Ecto neural progenitor cell (in vitro differentiated cells): ENCODE measurements at regions not wholly inside any gene's neighbourhood (a gene's known extent, or its start where the extent isn't known, plus 50 kb on each side); places are given as distances from the start of the nearest gene placed in this dataset.
"Not testable (repeated sequence)": the region's sequence is repeated elsewhere in the genome, so short reads cannot be mapped to it uniquely, and the experiment has no call there.

Experiments
- DNase-seq: peaks from one replicate; pipeline ENCODE4 v3.0.0-alpha.2; 2018; ENCODE audit warnings: low spot score

DNA sequence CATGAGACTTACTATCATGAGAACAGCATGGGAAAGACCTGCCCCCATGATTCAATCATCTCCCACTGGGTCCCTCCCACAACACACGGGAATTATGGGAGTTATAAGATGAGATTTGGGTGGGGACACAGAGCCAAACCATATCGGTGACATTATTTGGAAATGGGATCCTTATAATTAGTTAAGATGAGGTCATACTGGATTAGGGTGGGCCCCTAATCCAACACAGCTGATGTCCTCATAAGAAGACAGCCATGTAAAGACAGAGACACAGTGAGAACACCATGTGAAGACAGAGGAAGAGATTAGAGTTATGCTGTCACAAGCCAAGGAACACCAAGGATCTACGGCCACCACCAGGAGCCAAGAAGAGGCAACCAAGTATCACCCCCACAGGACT, 161.7 kb downstream of the SPTSSA start:
- DNase-seq: no peak

DNA sequence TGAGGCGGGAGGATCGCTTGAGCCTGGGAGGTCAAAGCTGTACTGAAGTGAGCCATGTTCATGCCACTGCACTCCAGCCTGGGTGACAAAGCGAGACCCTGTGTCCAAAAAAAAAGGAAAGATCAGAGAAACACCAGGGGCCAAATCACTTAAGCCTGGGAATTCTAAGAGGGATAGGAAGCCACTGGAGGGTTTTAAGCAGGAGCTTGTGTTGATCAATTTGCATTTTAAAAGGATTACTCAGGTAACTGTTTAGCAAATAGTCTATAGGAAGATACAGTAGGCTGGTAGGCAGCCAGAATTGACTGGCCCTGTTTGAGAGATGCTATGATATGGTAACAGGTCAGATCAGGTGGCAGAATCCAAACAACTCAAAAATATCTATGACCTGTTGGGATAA, 162.7 kb downstream of the SPTSSA start:
- no peak for DNase-seq

DNA sequence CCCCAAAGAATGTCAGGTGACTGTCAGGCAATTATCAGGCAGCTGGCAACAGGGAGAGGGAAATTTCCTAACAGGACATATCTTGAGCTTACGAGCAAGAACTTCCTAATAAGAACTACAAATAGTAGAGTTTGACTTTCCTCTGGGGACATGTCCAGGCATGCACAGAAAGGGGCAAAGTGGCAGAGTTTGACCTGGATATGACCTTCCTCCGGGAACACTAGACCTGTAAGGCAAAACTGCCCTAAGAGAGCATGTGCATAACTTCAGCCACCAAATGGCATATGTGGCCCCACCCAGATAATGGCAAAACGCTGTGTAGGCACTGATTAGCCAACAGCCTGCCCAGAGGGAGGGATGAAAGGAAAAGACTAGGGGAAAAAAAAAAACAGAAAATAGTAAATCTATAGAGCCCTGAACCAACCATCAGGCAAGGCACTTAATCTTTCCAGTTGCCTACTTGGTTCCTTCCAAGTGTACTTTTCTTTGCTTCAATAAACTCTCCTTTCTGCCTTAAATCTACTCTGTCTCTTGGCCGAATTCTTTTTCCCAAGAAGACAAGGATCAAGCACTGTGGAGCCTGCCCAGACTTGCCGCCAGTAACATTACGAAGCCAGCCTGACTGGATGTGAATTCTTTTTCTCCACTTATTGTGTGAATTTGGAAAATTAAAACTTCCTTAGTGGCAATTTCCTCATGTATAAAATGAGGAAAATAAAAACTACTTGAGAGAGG, 164.1 kb downstream of the SPTSSA start:
- no peak for DNase-seq

DNA sequence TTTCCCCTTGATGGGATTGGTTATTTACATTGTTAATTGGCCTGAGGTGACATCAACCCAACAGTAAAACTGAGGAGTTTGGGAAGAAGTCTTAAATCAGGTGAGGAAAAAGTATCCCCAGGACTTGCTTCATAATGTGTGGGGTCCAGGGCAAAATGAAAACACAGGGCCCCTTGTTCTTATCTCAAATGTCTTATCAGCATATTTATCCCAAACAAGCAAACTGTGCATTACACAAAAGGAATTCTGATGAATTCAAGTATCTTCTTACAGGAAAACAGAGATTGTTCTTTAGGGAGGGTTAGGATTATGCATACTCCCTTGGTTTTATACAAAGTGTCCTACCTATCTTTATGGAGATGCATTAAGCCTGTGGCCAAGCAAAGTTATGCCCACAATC, 178.4 kb downstream of the SPTSSA start:
- DNase-seq: no peak

DNA sequence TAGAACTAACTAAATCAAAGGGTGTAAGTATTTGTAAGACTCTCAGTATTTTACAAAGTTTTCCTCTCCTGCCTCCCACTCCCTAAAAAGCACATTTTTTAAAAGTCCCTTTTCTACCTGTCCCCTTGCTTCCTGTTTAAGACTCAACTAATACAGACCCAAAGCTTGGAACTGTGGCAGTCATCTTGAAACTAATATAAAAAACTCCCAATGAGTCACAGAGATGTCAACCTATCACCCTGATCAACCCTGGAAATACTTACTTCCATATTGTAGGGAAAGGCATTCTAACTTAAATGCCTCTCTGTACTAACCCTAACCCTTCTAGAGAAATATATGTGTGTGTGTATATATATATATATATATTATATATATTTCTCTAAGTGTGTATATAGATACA, 184.8 kb downstream of the SPTSSA start:
- DNase-seq: no peak

GRCh38 chr14:34275530-34275929, 186.5 kb downstream of the SPTSSA start:
- no peak for DNase-seq

- DNase-seq: no peak
Observed at GRCh38 chr14:34275078-34275477, 187.0 kb downstream of the SPTSSA start.

DNA sequence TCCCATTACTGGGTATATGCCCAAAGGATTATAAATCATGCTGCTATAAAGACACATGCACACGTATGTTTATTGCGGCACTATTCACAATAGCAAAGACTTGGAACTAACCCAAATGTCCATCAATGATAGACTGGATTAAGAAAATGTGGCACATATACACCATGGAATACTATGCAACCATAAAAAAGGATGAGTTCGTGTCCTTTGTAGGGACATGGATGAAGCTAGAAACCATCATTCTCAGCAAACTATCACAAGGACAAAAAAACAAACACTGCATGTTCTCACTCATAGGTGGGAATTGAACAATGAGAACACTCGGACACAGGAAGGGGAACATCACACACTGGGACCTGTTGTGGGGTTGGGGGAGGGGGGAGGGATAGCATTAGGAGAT, 188.3 kb downstream of the SPTSSA start:
- not testable (repeated sequence) for DNase-seq

GRCh38 chr14:34270361-34270760, 191.7 kb downstream of the SPTSSA start:
- DNase-seq: no peak

GRCh38 chr14:34266344-34266743, 195.7 kb downstream of the SPTSSA start:
- DNase-seq: no peak

GRCh38 chr14:34262127-34262910, 199.7 kb downstream of the SPTSSA start:
- no peak for DNase-seq

- DNase-seq: no peak
Observed at GRCh38 chr14:34259996-34260395, 202.0 kb downstream of the SPTSSA start.

GRCh38 chr14:34258318-34258717, 203.7 kb downstream of the SPTSSA start:
- no peak for DNase-seq

DNA sequence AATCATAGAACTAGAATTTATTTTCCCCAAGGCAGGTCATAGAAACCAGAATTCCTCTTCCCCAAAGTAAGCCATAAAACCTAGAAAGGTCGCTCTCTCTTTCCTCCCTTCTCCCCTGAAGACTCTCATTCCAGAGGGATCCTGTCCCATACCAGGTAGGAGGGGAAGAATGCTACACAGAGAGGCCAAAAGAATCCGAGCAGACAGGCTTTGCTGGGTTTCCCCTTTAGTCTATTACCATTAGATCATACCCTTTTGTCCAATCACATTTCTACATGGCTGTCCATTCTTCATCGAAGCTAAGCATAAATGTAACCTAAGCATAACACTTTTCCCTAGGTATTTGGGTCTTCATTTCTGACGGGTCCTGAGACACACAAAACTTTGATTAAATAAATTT, 204.5 kb downstream of the SPTSSA start:
- DNase-seq: no peak

- DNase-seq: no peak
Observed at GRCh38 chr14:34256223-34256622, 205.8 kb downstream of the SPTSSA start.

GRCh38 chr14:34254571-34254970, 207.5 kb downstream of the SPTSSA start:
- DNase-seq: no peak

GRCh38 chr14:34254031-34254430, 208.0 kb downstream of the SPTSSA start:
- no peak for DNase-seq

DNA sequence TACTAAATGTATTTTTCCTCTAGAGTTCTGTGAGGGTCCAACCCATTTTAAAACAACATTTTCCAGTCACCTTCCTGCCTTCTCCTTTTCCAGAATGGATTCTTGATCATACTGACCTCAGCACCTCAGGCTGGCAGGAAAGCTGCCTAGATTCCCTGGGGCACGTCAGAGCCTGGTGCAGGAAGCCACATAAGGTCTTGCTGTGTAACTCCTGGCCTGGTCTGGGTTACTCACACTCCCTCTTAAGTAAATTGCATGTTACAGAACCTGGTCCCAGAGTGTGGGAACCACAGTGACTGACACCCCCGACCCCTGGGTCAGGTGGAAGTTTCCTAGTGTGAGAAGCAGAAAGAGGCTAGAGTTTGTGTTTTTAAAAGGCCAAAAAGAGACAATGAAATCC, 209.8 kb downstream of the SPTSSA start:
- no peak for DNase-seq

DNA sequence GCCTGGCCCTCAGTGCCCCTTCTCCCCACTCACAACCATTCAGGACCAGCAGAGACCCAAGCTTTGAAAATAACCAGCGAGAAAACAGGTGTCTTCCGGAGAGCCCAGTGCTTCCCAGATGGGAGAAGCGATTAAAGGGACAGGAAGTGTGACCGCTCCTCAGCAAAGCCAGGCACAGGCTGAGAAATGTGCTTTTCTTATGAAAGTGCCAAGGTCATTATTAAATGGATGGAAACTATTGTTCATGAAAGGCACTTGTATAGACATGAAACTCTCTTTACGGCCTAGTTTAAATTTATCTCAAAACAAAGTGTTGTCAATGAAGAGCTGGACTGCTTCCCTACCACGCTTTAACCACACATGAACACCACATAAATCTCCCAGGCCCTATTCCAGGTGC, 210.4 kb downstream of the SPTSSA start:
- no peak for DNase-seq

- no peak for DNase-seq
Observed at GRCh38 chr14:34250959-34251358, 211.1 kb downstream of the SPTSSA start.

DNA sequence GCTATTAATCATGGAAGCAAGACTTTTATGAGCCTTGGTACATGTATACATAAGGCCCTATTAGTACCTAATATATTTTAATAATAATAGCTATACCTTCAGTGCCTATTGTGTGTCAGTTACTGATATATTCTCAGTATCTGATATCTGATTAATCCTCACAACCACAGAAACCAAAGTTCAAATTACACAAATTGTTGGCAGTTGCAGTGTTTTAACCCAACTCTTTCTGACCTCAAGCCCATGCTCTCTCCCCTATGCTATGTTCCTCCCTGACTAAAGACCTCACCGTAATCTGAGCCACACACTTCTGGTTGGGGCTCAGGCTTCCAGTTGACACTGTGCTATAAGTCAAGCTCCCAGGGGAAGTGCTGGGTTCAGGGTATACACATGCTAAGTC, 214.4 kb downstream of the SPTSSA start:
- DNase-seq: no peak

- no peak for DNase-seq
Observed at GRCh38 chr14:34246206-34246605, 215.8 kb downstream of the SPTSSA start.

GRCh38 chr14:34243401-34243800, 218.6 kb downstream of the SPTSSA start:
- no peak for DNase-seq

DNA sequence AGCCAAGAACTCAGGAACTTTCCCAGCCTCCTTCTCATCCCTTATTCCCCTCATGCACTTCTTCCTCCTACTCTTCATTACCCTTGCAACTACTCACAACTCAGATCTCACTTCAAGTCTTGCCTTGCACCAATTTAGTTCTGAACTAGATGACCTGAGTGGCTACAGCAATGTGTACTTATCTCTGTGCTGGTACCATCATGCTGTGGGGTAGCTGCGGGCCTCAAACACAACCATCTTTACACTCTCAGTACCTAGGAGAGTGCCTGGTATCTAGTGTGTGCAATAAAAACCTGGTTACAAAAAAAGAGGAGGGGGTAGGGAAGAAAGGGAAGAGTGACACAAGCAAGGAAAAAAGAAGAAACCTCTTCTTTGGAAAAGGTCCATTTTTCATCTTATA, 219.0 kb downstream of the SPTSSA start:
- DNase-seq: no peak
